HEK293 (cell line): ENCODE measurements at regions not wholly inside any gene's neighbourhood (a gene's known extent, or its start where the extent isn't known, plus 50 kb on each side); places are given as distances from the start of the nearest gene placed in this dataset.

ENCODE experiments used
- CTCF ChIA-PET: fragments of 350-600 bp; formaldehyde crosslinking; extraction: SDS; loops from one replicate; lab custom pipeline; 2021; ENCODE audit warnings: antibody characterized with exemption; lab: Yijun Ruan, JAX
- POLR2A ChIA-PET: fragments of 300-600 bp; formaldehyde crosslinking; extraction: SDS; loops from one replicate; lab custom pipeline; 2020; ENCODE audit warnings: antibody characterized with exemption, inconsistent platforms; lab: Yijun Ruan, JAX
- H3K27ac ChIP-seq: fragments of 200-500 bp; sonication (Bioruptor generic); 2 replicates; pipeline ENCODE4 v1.5.1; 2014; ENCODE audit warnings: low read depth, low read length, control low read depth, inconsistent platforms; ENCODE audit errors: extremely low read depth
- H3K36me3 ChIP-seq, 2 experiments: fragments of 200-500 bp in 1 of 2; sonication (Bioruptor generic) in 1 of 2; 1 replicate in 1 of 2; 2 replicates in 1 of 2; pipeline ENCODE4 v1.5.1; 2014 to 2017; ENCODE audit warnings: inconsistent platforms in 2 of 2, low read length in 2 of 2; ENCODE audit not compliant: control insufficient read depth in 2 of 2, insufficient read depth in 1 of 2
- H3K4me1 ChIP-seq: fragments of 200-500 bp; sonication (Bioruptor generic); 2 replicates; pipeline ENCODE4 v1.5.1; 2014; ENCODE audit warnings: mild to moderate bottlenecking, low read length, inconsistent platforms; ENCODE audit not compliant: control insufficient read depth, insufficient read depth
- H3K4me3 ChIP-seq: 2 replicates; pipeline ENCODE4 v1.5.1; 2011; ENCODE audit warnings: low read depth, mild to moderate bottlenecking, control low read depth, low read length, moderate library complexity
- H3K9me3 ChIP-seq: fragments of 200-500 bp; sonication (Bioruptor generic); 2 replicates; pipeline ENCODE4 v1.5.1; 2014; ENCODE audit warnings: low read depth, low read length, inconsistent platforms; ENCODE audit not compliant: control insufficient read depth, insufficient read depth
- HOXC10 ChIP-seq: sonication (generic); formaldehyde crosslinking; IDR thresholded peaks from 2 replicates; pipeline ENCODE4 v1.8.1; 2023; ENCODE audit warnings: mild to moderate bottlenecking, missing genetic modification reagents
- RBAK ChIP-seq: fragments of 450-650 bp; formaldehyde crosslinking; IDR thresholded peaks from 2 replicates; pipeline ENCODE4 v1.5.1; 2016; ENCODE audit warnings: missing biosample characterization, missing genetic modification characterization
- WT1 ChIP-seq: fragments of 450-650 bp; formaldehyde crosslinking; IDR thresholded peaks from 2 replicates; pipeline ENCODE4 v1.5.1; 2016; ENCODE audit warnings: missing biosample characterization, missing genetic modification characterization
- ZFHX2 ChIP-seq: fragments of 450-650 bp; formaldehyde crosslinking; conservative IDR thresholded peaks from 2 replicates; pipeline ENCODE4 v1.5.1; 2016; ENCODE audit warnings: missing biosample characterization, missing genetic modification characterization
- ZFP3 ChIP-seq: fragments of 450-650 bp; formaldehyde crosslinking; IDR thresholded peaks from 2 replicates; pipeline ENCODE4 v1.5.1; 2016; ENCODE audit warnings: low read depth, missing biosample characterization, missing genetic modification characterization
- ZFP41 ChIP-seq: fragments of 450-650 bp; formaldehyde crosslinking; IDR thresholded peaks from 2 replicates; pipeline ENCODE4 v1.5.1; 2016; ENCODE audit warnings: missing biosample characterization, missing genetic modification characterization, borderline replicate concordance
- ZIC2 ChIP-seq: fragments of 450-650 bp; formaldehyde crosslinking; IDR thresholded peaks from 2 replicates; pipeline ENCODE4 v1.5.1; 2016; ENCODE audit warnings: missing biosample characterization, missing genetic modification characterization
- ZNF16 ChIP-seq: fragments of 450-650 bp; formaldehyde crosslinking; IDR thresholded peaks from 2 replicates; pipeline ENCODE4 v1.5.1; 2016; ENCODE audit warnings: low read depth, missing biosample characterization, missing genetic modification characterization
- ZNF223 ChIP-seq: fragments of 450-650 bp; formaldehyde crosslinking; IDR thresholded peaks from 2 replicates; pipeline ENCODE4 v1.5.1; 2016; ENCODE audit warnings: missing biosample characterization, missing genetic modification characterization
- ZNF24 ChIP-seq: fragments of 450-650 bp; formaldehyde crosslinking; IDR thresholded peaks from 2 replicates; pipeline ENCODE4 v1.5.1; 2016; ENCODE audit warnings: missing biosample characterization, missing genetic modification characterization
- ZNF426 ChIP-seq: fragments of 450-650 bp; formaldehyde crosslinking; IDR thresholded peaks from 2 replicates; pipeline ENCODE4 v1.5.1; 2017; ENCODE audit warnings: missing biosample characterization, missing genetic modification characterization, mild to moderate bottlenecking, inconsistent platforms, moderate library complexity
- ZNF473 ChIP-seq: fragments of 450-650 bp; formaldehyde crosslinking; IDR thresholded peaks from 2 replicates; pipeline ENCODE4 v1.5.1; 2017; ENCODE audit warnings: missing biosample characterization, missing genetic modification characterization
- ZNF548 ChIP-seq: fragments of 450-650 bp; formaldehyde crosslinking; IDR thresholded peaks from 2 replicates; pipeline ENCODE4 v1.5.1; 2016; ENCODE audit warnings: missing biosample characterization, missing genetic modification characterization
- ZNF558 ChIP-seq: fragments of 450-650 bp; formaldehyde crosslinking; IDR thresholded peaks from 2 replicates; pipeline ENCODE4 v1.5.1; 2016; ENCODE audit warnings: missing biosample characterization, missing genetic modification characterization
- ZNF571 ChIP-seq: fragments of 450-650 bp; formaldehyde crosslinking; IDR thresholded peaks from 2 replicates; pipeline ENCODE4 v1.5.0; 2017; ENCODE audit warnings: missing biosample characterization, missing genetic modification characterization
- ZNF747 ChIP-seq: fragments of 450-650 bp; formaldehyde crosslinking; IDR thresholded peaks from 2 replicates; pipeline ENCODE4 v1.5.1; 2016; ENCODE audit warnings: missing biosample characterization, missing genetic modification characterization
- ZNF837 ChIP-seq: fragments of 450-650 bp; formaldehyde crosslinking; IDR thresholded peaks from 2 replicates; pipeline ENCODE4 v1.5.1; 2016; ENCODE audit warnings: missing biosample characterization, missing genetic modification characterization
- TF ChIP-seq, protein P1 (sequence below): fragments of 450-650 bp; formaldehyde crosslinking; IDR thresholded peaks from 2 replicates; pipeline ENCODE4 v1.5.1; 2016; ENCODE audit warnings: missing biosample characterization, missing genetic modification characterization
- TF ChIP-seq, protein P2 (sequence below): IDR thresholded peaks from 2 replicates; pipeline ENCODE4 v1.6.1; 2011; ENCODE audit warnings: mild to moderate bottlenecking, low read depth, low read length, borderline replicate concordance
- TF ChIP-seq, protein P3 (sequence below): fragments of 450-650 bp; formaldehyde crosslinking; IDR thresholded peaks from 2 replicates; pipeline ENCODE4 v1.5.1; 2016; ENCODE audit warnings: missing biosample characterization, missing genetic modification characterization
- TF ChIP-seq, protein P4 (sequence below): fragments of 450-650 bp; formaldehyde crosslinking; IDR thresholded peaks from 2 replicates; pipeline ENCODE4 v1.5.1; 2016; ENCODE audit warnings: missing biosample characterization, missing genetic modification characterization
- TF ChIP-seq, protein P5 (sequence below): fragments of 450-650 bp; formaldehyde crosslinking; IDR thresholded peaks from 2 replicates; pipeline ENCODE4 v1.5.1; 2017; ENCODE audit warnings: missing biosample characterization, missing genetic modification characterization

DNA sequence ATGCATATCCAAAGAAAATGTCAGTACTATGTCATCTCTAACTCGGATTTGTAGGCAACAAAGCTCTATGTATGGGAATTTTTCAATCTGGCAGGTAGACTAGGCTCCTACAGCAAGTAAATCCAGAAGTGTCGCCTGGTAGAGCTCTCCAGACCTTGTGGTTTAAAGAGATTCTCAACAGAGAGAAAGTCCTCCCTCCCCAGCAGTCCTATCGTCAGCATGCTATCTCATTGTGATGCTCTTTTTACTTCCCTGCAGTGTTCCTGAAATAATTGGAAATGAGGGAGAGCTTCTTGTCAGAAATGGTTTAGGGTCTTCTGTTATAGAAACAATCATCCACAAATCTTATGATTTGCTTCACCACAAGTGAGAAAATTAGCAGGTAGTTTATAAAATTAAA is 395.4 kb downstream of the FRK start (continued):
- no peak for TF ChIP-seq ZNF837 (tag by site-specific recombination)

DNA sequence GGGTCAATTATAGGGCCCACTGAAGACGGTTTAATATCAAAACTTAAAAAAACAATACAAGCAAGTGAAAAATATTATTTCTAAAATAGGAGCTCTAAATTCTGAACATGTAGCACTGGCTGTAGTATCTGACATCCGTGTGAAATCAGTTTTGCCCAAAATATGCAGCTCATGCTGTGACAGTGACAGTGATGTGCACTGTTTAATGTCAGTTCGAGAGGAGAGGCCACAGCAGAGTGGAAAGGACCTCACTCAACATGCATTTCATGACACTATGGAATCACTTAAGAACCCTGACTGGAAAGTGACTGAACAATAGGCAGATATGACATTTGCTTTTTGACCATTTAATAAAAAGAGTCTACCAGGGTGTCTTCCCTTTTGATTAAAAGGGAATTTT is 397.0 kb downstream of the FRK start:
- Histone ChIP-seq H3K36me3 (no peaks in the 10 kb centered on the region), H3K4me1 (no peaks in the 10 kb centered on the region), H3K27ac (no peak overlapping the region), H3K9me3 (no peaks in the 10 kb centered on the region), H3K4me3 (no peak overlapping the region)
- POLR2A ChIA-PET, result no interaction called here
- TF ChIP-seq HOXC10 (CRISPR knock-in tag) (no peak), ZNF558 (tag by site-specific recombination) (no peak)
- TF ChIP-seq, protein P1, sequence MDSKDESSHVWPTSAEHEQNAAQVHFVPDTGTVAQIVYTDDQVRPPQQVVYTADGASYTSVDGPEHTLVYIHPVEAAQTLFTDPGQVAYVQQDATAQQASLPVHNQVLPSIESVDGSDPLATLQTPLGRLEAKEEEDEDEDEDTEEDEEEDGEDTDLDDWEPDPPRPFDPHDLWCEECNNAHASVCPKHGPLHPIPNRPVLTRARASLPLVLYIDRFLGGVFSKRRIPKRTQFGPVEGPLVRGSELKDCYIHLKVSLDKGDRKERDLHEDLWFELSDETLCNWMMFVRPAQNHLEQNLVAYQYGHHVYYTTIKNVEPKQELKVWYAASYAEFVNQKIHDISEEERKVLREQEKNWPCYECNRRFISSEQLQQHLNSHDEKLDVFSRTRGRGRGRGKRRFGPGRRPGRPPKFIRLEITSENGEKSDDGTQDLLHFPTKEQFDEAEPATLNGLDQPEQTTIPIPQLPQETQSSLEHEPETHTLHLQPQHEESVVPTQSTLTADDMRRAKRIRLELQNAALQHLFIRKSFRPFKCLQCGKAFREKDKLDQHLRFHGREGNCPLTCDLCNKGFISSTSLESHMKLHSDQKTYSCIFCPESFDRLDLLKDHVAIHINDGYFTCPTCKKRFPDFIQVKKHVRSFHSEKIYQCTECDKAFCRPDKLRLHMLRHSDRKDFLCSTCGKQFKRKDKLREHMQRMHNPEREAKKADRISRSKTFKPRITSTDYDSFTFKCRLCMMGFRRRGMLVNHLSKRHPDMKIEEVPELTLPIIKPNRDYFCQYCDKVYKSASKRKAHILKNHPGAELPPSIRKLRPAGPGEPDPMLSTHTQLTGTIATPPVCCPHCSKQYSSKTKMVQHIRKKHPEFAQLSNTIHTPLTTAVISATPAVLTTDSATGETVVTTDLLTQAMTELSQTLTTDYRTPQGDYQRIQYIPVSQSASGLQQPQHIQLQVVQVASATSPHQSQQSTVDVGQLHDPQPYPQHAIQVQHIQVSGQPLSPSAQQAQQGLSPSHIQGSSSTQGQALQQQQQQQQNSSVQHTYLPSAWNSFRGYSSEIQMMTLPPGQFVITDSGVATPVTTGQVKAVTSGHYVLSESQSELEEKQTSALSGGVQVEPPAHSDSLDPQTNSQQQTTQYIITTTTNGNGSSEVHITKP (tag by site-specific recombination), result no peak
- CTCF ChIA-PET, result no interaction called here

DNA sequence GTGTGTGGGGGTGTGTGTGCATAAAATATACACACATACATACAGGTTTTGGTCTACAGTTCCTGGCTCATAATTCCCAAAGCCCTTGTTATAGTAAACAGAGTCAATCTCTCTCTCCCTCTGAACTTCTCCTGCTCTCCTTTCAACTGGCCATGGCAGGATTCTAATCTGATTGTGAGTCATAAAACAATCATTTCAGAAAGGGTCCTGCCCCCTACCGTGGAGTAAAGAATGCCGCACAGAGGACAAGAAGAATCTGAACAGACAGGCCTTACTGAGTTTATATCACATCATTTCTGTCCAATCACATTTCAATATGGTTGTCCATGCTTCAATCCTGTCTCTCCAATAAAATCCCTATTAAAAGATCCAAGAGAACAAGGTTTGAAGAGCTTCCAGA is 416.9 kb downstream of the FRK start:
- H3K9me3 ChIP-seq, result no peaks in the 10 kb centered on the region
- no peak overlapping the region for H3K4me3 ChIP-seq
- H3K36me3 ChIP-seq, result no peaks in the 10 kb centered on the region
- CTCF ChIA-PET, result no interaction called here
- H3K27ac ChIP-seq, result no peak overlapping the region
- TF ChIP-seq ZNF548, result no peak
- no peak for TF ChIP-seq ZNF426 (tag by site-specific recombination)
- no peak for TF ChIP-seq ZNF747 (tag by site-specific recombination)
- TF ChIP-seq ZNF473 (tag by site-specific recombination), result no peak
- TF ChIP-seq ZNF571 (tag by site-specific recombination), result no peak
- TF ChIP-seq, protein P2, sequence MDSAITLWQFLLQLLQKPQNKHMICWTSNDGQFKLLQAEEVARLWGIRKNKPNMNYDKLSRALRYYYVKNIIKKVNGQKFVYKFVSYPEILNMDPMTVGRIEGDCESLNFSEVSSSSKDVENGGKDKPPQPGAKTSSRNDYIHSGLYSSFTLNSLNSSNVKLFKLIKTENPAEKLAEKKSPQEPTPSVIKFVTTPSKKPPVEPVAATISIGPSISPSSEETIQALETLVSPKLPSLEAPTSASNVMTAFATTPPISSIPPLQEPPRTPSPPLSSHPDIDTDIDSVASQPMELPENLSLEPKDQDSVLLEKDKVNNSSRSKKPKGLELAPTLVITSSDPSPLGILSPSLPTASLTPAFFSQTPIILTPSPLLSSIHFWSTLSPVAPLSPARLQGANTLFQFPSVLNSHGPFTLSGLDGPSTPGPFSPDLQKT, result no peak
- TF ChIP-seq ZIC2 (tag by site-specific recombination), result no peak
- TF ChIP-seq, protein P3, sequence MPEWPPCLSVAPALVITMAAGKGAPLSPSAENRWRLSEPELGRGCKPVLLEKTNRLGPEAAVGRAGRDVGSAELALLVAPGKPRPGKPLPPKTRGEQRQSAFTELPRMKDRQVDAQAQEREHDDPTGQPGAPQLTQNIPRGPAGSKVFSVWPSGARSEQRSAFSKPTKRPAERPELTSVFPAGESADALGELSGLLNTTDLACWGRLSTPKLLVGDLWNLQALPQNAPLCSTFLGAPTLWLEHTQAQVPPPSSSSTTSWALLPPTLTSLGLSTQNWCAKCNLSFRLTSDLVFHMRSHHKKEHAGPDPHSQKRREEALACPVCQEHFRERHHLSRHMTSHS, result no peak
- TF ChIP-seq WT1, result no peak
- TF ChIP-seq, protein P4, sequence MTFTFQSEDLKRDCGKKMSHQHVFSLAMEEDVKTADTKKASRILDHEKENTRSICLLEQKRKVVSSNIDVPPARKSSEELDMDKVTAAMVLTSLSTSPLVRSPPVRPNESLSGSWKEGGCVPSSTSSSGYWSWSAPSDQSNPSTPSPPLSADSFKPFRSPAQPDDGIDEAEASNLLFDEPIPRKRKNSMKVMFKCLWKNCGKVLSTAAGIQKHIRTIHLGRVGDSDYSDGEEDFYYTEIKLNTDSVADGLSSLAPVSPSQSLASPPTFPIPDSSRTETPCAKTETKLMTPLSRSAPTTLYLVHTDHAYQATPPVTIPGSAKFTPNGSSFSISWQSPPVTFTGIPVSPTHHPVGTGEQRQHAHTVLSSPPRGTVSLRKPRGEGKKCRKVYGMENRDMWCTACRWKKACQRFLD (tag by site-specific recombination), result no peak
- TF ChIP-seq RBAK, result no peak
- TF ChIP-seq, protein P5, sequence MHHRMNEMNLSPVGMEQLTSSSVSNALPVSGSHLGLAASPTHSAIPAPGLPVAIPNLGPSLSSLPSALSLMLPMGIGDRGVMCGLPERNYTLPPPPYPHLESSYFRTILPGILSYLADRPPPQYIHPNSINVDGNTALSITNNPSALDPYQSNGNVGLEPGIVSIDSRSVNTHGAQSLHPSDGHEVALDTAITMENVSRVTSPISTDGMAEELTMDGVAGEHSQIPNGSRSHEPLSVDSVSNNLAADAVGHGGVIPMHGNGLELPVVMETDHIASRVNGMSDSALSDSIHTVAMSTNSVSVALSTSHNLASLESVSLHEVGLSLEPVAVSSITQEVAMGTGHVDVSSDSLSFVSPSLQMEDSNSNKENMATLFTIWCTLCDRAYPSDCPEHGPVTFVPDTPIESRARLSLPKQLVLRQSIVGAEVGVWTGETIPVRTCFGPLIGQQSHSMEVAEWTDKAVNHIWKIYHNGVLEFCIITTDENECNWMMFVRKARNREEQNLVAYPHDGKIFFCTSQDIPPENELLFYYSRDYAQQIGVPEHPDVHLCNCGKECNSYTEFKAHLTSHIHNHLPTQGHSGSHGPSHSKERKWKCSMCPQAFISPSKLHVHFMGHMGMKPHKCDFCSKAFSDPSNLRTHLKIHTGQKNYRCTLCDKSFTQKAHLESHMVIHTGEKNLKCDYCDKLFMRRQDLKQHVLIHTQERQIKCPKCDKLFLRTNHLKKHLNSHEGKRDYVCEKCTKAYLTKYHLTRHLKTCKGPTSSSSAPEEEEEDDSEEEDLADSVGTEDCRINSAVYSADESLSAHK, result no peak
- no peak for TF ChIP-seq ZNF24 (tag by site-specific recombination)
- TF ChIP-seq ZNF16 (tag by site-specific recombination), result no peak
- no peak for TF ChIP-seq ZFP41 (tag by site-specific recombination)
- TF ChIP-seq ZFHX2 (tag by site-specific recombination), result no peak
- TF ChIP-seq ZFP3 (tag by site-specific recombination), result no peak
- TF ChIP-seq ZNF223 (tag by site-specific recombination), result no peak
- TF ChIP-seq, all 188 proteins: peak for 0
- POLR2A ChIA-PET, result no interaction called here
- no peaks in the 10 kb centered on the region for H3K4me1 ChIP-seq
